ENCODE measurements at regions not wholly inside any gene's neighbourhood (a gene's known extent, or its start where the extent isn't known, plus 50 kb on each side); places are given as distances from the start of the nearest gene placed in this dataset.
A peak's percentile ranks its signal among the peaks of the same experiment; 100 is the strongest.

- H3K9me3 ChIP-seq: no peaks in the 10 kb centered on the region
- peaks cover 19 to 33% (median 27%) of the 10 kb centered on the region in 3 donors for H3K4me1 ChIP-seq
- no peak overlapping the region for H3K4me3 ChIP-seq
- ATAC-seq: no peak
- no peak for TF ChIP-seq CTCF (IDR thresholded peaks at IDR 0.05)
- DNase-seq: no peak
- H3K27me3 ChIP-seq: no peaks in the 10 kb centered on the region
- H3K36me3 ChIP-seq: no peaks in the 10 kb centered on the region
- intact Hi-C loops (cut with DNase I): no loop called here
- no peak for FAIRE-seq
- peak overlapping the region in 1 of 4 donors; percentile 76 for H3K27ac ChIP-seq
These were observed 187.2 kb upstream of the ANKRD55 start for GRCh38 chr5:56420323-56420722.

GRCh38 chr5:56419667-56420066 is 186.5 kb upstream of the ANKRD55 start:
- DNase-seq (no peak), FAIRE-seq (no peak), ATAC-seq (no peak)
- H3K4me1 ChIP-seq: peaks cover 19 to 34% (median 27%) of the 10 kb centered on the region in 3 donors
- H3K27ac ChIP-seq: no peak overlapping the region
- no peaks in the 10 kb centered on the region for H3K9me3 ChIP-seq
- intact Hi-C loops (cut with DNase I): no loop called here
- no peak overlapping the region for H3K4me3 ChIP-seq
- no peak for TF ChIP-seq CTCF (IDR thresholded peaks at IDR 0.05)
- WGBS, 2 donors: 98% methylated on average over 2 of the region's 2 CpGs
- no peaks in the 10 kb centered on the region for H3K36me3 ChIP-seq
- H3K27me3 ChIP-seq: no peaks in the 10 kb centered on the region

GRCh38 chr5:56415356-56415765 is 182.2 kb upstream of the ANKRD55 start:
- Histone ChIP-seq H3K4me3 (no peak overlapping the region), H3K27ac (peak overlapping the region in 2 of 4 donors; percentile 18 to 36), H3K4me1 (peaks cover 0 to 6% (median 0%) of the 10 kb centered on the region in 3 donors), H3K9me3 (no peaks in the 10 kb centered on the region), H3K36me3 (no peaks in the 10 kb centered on the region), H3K27me3 (no peaks in the 10 kb centered on the region)
- DNase-seq (peak in 1 of 6 donors; percentile 58), ATAC-seq (peak in 3 of 4 donors; percentile 45 to 79 (median 70)), FAIRE-seq (no peak)
- TF ChIP-seq CTCF (IDR thresholded peaks at IDR 0.05): no peak
- intact Hi-C loops (cut with DNase I): no loop called here
- 76 to 90% methylated on average over 3 of the region's 3 CpGs for WGBS, 2 donors

- H3K27ac ChIP-seq: peak overlapping the region in 2 of 4 donors; percentile 18 to 36
- TF ChIP-seq CTCF (IDR thresholded peaks at IDR 0.05): no peak
- H3K4me1 ChIP-seq: peaks cover 0 to 18% (median 5%) of the 10 kb centered on the region in 3 donors
- no peaks in the 10 kb centered on the region for H3K9me3 ChIP-seq
- no peaks in the 10 kb centered on the region for H3K27me3 ChIP-seq
- WGBS, 2 donors: 74 to 81% methylated on average over 3 of the region's 3 CpGs
- H3K36me3 ChIP-seq: no peaks in the 10 kb centered on the region
- ATAC-seq (peak in 1 of 4 donors; percentile 25), DNase-seq (no peak), FAIRE-seq (no peak)
- H3K4me3 ChIP-seq: no peak overlapping the region
- intact Hi-C loops (cut with DNase I): no loop called here
These were observed 180.9 kb upstream of the ANKRD55 start for GRCh38 chr5:56414066-56414465.

GRCh38 chr5:56413546-56413945 is 180.4 kb upstream of the ANKRD55 start:
- no peak for DNase-seq
- no peaks in the 10 kb centered on the region for H3K9me3 ChIP-seq
- H3K27ac ChIP-seq: peak overlapping the region in 1 of 4 donors; percentile 18
- intact Hi-C loops (cut with DNase I): no loop called here
- no peak overlapping the region for H3K4me3 ChIP-seq
- no peaks in the 10 kb centered on the region for H3K27me3 ChIP-seq
- H3K4me1 ChIP-seq: peaks cover 0 to 19% (median 5%) of the 10 kb centered on the region in 3 donors
- 67 to 72% methylated on average over 4 of the region's 4 CpGs for whole genome bisulfite sequencing, 2 donors
- no peak for TF ChIP-seq CTCF (IDR thresholded peaks at IDR 0.05)
- no peak for ATAC-seq
- H3K36me3 ChIP-seq: no peaks in the 10 kb centered on the region
- no peak for FAIRE-seq
